Retinal pigment epithelial cell (primary cell): ENCODE measurements at regions not wholly inside any gene's neighbourhood (a gene's known extent, or its start where the extent isn't known, plus 50 kb on each side); places are given as distances from the start of the nearest gene placed in this dataset.
A peak's percentile ranks its signal among the peaks of the same experiment; 100 is the strongest.

Experiments
- DNase-seq: peaks from one replicate; pipeline ENCODE4 v3.0.0-alpha.2; 2010; ENCODE audit warnings: low read depth
- H3K4me3 ChIP-seq: 2 replicates; pipeline ENCODE4 v1.5.1; 2011; ENCODE audit warnings: mild to moderate bottlenecking, low read length, control low read depth, moderate library complexity
- CTCF ChIP-seq: conservative IDR thresholded peaks from 2 replicates; pipeline ENCODE4 v1.5.1; 2011; ENCODE audit warnings: low read depth, low read length, control low read depth, inconsistent platforms

GRCh38 chr10:108905821-108906220 lies 1017.5 kb downstream of the XPNPEP1 start:
- H3K4me3 ChIP-seq = no peak overlapping the region
- no peak for TF ChIP-seq CTCF
- DNase-seq = no peak

DNA sequence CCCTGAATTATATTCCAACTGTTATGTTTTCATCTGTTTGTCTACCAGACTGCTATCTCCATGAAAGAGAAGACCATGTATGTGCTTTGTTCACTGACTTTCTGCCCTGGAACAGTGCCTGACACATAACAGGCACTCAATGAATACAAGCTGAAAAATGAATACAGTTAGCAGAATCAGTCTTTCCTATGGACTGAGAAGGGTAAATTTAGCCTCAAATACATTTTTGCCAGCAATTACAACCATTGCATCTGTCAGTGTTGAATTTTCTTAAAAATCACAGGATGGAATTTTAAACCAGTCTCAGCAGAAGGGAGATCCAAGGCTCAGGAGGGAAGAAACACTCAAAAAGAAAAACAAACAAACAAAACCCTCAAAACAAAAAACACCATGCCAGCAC lies 1018.1 kb downstream of the XPNPEP1 start:
- no peak for DNase-seq
- no peak overlapping the region for H3K4me3 ChIP-seq
- TF ChIP-seq CTCF = no peak

DNA sequence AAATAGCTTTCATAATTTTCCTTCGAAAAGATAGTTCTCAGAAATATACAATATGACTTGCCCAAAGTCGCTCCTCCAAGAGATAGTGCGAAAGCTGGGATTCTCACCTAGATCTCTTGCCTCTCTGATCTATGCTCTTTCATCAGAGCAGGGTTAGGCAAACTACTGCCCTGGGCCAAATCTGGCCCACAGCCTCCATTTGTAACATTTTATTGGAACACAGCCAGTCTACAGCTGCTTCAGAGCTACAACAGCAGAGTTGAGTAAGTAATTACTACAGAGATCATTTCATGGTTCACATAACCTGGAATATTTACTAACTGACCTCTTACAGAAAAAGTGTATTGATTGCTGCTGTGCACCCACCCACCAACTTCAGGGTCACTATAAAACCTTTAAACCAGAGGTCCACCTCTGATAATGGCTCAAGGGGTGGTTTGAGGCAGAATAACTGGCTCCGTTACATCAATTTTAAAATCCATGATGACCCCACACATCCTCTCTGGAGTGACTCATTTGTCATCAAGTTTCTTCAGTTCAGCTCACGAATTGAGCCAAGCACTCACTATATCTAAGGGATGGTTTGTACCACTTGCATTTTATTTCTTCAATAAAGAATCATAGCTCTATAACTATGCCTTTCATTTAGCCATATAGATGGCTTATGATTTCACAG lies 1019.0 kb downstream of the XPNPEP1 start:
- H3K4me3 ChIP-seq = no peak overlapping the region
- TF ChIP-seq CTCF = no peak
- peak; percentile 8 for DNase-seq

DNA sequence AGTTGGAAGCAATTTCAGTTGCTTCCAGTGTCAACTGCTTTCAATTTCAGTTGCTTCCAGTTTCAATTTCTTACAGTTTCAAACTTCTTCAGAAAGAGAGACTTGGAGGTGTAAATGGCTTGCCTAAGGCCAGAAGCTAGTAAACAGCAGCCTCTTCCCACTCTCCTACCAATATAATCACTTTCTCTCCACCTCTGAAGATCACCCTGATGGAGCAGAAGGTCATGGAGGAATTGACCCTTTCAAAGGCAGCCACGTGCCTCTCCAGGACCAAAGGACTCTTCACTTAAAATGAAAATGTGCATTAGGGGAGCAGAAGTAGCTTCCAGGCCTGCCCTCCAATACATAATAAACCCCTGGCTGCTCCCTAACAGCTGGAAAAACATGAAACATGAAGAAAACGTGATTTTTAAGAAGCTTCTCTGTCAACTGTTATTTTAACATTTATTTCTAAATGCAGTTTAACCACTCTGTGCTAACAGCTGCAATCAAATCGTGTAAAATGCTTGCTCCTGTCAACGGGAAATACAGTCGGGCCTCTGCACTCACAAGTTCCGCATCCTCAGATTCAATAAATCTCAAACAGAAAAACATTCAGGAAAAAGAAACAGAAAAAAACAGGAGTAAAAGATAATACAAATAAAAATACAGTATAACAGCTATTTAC lies 1020.6 kb downstream of the XPNPEP1 start:
- DNase-seq = no peak
- TF ChIP-seq CTCF = no peak
- H3K4me3 ChIP-seq = no peak overlapping the region

DNA sequence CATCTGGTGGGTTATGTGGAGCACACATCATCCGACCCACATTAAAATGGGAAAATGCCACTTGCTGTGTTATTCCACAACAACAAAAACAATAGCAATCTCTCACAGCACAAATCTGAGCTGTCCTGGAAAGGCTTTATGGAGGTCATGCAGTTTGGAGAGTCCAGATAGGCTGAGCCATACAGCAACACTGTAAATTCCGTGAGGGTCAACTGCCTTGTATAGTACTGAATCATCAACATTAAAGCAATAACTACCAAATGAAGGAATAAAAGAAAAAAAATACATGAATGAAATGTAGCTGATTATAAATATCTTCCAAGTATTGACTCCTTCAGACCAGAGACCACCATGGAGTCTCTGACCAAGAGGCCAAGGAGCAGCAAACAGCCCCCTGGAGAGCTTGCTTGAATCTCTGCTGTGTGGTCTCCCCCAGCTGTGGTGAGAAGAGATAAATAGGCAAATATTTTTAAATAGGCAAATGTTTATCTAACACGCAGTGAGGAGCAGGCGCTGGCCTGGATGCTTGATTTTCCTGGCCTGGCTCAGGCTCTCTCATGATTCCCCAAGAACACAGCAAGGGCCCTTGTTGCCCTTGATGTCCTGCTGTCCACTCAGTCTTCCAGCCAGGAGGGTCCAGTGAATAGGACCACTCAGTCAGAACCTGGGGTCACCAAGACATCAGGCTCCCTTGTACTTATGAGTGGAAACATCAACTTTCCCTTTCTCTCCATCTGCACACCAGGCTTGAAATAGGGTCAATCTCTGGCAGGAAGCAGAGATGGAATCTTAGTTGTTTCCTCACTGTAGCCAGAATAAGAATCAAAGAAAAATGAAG lies 1021.3 kb downstream of the XPNPEP1 start:
- no peak for DNase-seq
- H3K4me3 ChIP-seq = no peak overlapping the region
- TF ChIP-seq CTCF = no peak

- no peak for DNase-seq
- no peak overlapping the region for H3K4me3 ChIP-seq
- peak; percentile 7 for TF ChIP-seq CTCF
These were observed 1023.6 kb downstream of the XPNPEP1 start for GRCh38 chr10:108899670-108900069.
